ENCODE measurements at regions not wholly inside any gene's neighbourhood (a gene's known extent, or its start where the extent isn't known, plus 50 kb on each side); places are given as distances from the start of the nearest gene placed in this dataset.

DNA sequence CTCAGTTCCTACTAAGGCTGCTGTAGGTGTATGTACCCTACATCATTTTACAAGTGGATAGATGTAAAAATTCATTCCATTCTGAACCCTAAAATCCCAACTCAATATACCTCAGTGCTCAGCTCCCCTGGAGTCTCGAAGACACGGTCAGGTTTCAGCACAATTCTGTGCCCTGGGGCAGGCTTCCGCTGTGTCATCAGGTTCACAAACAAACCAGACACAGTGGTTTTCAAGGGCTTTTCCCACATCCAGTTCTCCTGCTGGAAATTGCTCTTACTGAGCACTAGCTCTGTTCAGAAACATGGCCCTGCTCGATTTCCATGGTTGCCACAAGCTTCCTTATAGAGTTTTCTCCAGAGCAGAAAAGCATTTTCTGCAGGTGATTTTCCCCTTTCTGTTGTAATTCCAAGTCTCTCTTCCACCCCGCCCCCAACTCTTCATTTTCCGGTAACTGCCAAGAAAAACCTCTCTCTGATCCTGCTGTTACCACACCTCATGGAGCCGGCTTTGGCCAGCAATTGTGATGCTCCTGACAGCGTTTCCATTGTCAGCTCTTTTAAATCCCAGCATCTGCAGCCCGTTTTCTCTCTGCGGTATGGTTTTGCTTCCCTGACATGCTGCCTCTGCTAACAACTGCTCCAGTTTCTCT is 483.0 kb upstream of the CCDC196 start:
- TF ChIP-seq CTCF (IDR thresholded peaks at IDR 0.05) = no peak
- TF ChIP-seq POLR2A (IDR thresholded peaks at IDR 0.05) = no peak
